Upper lobe of right lung (tissue), 1 donor: ENCODE measurements at regions not wholly inside any gene's neighbourhood (a gene's known extent, or its start where the extent isn't known, plus 50 kb on each side); places are given as distances from the start of the nearest gene placed in this dataset.

ENCODE experiments used
- ATAC-seq: fragments of 200-7000 bp; cut with Tn5 transposase; one replicate; pipeline ENCODE4 v1.9.1; 2020; ENCODE audit warnings: mild to moderate bottlenecking, moderate library complexity
- DNase-seq: peaks from one replicate; pipeline ENCODE4 v3.0.0-alpha.2; 2020
- H3K27ac ChIP-seq: fragments of 200-600 bp; one replicate; pipeline ENCODE4 v1.8.0; 2022
- H3K27me3 ChIP-seq: fragments of 200-600 bp; one replicate; pipeline ENCODE4 v1.8.0; 2022; ENCODE audit warnings: mild to moderate bottlenecking
- H3K36me3 ChIP-seq: fragments of 200-600 bp; one replicate; pipeline ENCODE4 v1.8.0; 2022
- H3K4me1 ChIP-seq: fragments of 200-600 bp; one replicate; pipeline ENCODE4 v1.8.0; 2022
- H3K4me3 ChIP-seq: fragments of 200-600 bp; one replicate; pipeline ENCODE4 v1.8.0; 2022; ENCODE audit warnings: mild to moderate bottlenecking
- H3K9me3 ChIP-seq: fragments of 200-600 bp; one replicate; pipeline ENCODE4 v1.8.0; 2022
- CTCF ChIP-seq: fragments of 200-600 bp; IDR thresholded peaks from one replicate; pipeline ENCODE4 v1.8.0; 2022; ENCODE audit warnings: antibody characterized with exemption
- intact Hi-C: fragments of 100-400 bp; cut with DNase I; formaldehyde crosslinking; loops from one replicate; pipeline ENCODE4 v1.11.0; 2022
- donor health status: DM: no; HTN: yes; CAD: no; lungs with severe emphysema.

- no peak overlapping the region for H3K4me3 ChIP-seq
- H3K9me3 ChIP-seq, result no peaks in the 10 kb centered on the region
- H3K27ac ChIP-seq, result no peak overlapping the region
- DNase-seq (no peak), ATAC-seq (no peak)
- H3K4me1 ChIP-seq, result no peaks in the 10 kb centered on the region
- no peaks in the 10 kb centered on the region for H3K27me3 ChIP-seq
- no peak for TF ChIP-seq CTCF
- H3K36me3 ChIP-seq, result no peaks in the 10 kb centered on the region
- intact Hi-C loops, result no loop called here
Observed at GRCh38 chr14:97850886-97851285, 1053.7 kb downstream of the VRK1 start.

DNA sequence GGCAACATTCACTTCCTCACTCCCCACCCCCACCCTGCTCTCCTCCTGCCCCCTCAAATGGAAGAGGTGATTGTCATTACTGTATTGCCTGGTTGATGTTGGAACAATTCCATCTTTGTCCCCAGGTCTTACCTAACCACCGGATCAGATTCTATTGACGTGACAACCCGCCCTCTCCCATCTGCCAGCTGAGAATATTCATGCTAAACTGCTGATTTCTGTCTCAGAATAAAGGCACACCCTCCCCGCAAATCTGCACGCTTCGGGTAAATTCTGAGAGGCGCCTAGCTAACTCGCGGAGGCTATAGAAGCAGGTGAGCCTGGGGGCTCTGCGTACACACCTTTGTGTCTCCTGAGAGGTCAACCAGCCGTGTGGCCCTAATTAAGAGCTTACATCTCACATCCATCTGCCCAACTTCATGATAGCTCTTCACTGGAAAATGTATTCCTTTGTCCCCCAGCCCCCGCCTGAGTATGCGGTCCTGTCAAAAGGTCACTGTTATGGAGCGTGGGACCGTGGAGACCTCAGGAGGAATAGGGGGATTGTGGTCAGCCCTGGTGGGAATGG, 1054.3 kb downstream of the VRK1 start:
- Histone ChIP-seq H3K27ac (no peak overlapping the region), H3K9me3 (no peaks in the 10 kb centered on the region), H3K27me3 (no peaks in the 10 kb centered on the region), H3K4me3 (no peak overlapping the region), H3K4me1 (no peaks in the 10 kb centered on the region), H3K36me3 (no peaks in the 10 kb centered on the region)
- ATAC-seq, result no peak
- intact Hi-C loops, result no loop called here
- no peak for TF ChIP-seq CTCF
- no peak for DNase-seq

- no peak for ATAC-seq
- no peak overlapping the region for H3K27ac ChIP-seq
- H3K36me3 ChIP-seq, result no peaks in the 10 kb centered on the region
- intact Hi-C loops, result no loop called here
- H3K9me3 ChIP-seq, result no peaks in the 10 kb centered on the region
- H3K27me3 ChIP-seq, result no peaks in the 10 kb centered on the region
- DNase-seq, result no peak
- no peak for TF ChIP-seq CTCF
- no peak overlapping the region for H3K4me3 ChIP-seq
- H3K4me1 ChIP-seq, result no peaks in the 10 kb centered on the region
Observed at GRCh38 chr14:97854918-97855317, 1057.7 kb downstream of the VRK1 start.

DNA sequence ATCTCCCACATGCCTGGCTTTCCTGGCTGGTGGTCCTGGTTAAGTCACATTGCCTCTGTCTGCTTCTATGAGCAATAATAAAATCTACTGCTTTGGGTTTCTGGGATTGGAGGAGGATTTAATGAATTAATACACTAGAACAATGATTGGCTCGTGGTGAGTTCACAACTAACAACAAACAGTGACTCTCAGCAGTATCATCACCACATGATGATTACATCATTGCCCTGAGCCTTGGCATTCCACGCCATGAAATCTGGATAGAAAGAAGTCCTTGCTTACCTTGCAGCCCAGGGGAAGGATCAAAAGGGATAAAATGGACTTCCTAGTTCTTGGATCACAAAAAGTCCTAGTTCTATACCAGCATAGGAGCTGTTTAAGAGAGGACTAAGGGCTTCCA, 1069.0 kb downstream of the VRK1 start:
- no peaks in the 10 kb centered on the region for H3K36me3 ChIP-seq
- H3K27me3 ChIP-seq, result no peaks in the 10 kb centered on the region
- H3K9me3 ChIP-seq, result no peaks in the 10 kb centered on the region
- no peak overlapping the region for H3K4me3 ChIP-seq
- H3K4me1 ChIP-seq, result no peaks in the 10 kb centered on the region
- DNase-seq (no peak), ATAC-seq (no peak)
- H3K27ac ChIP-seq, result no peak overlapping the region
- no peak for TF ChIP-seq CTCF
- intact Hi-C loops, result no loop called here

DNA sequence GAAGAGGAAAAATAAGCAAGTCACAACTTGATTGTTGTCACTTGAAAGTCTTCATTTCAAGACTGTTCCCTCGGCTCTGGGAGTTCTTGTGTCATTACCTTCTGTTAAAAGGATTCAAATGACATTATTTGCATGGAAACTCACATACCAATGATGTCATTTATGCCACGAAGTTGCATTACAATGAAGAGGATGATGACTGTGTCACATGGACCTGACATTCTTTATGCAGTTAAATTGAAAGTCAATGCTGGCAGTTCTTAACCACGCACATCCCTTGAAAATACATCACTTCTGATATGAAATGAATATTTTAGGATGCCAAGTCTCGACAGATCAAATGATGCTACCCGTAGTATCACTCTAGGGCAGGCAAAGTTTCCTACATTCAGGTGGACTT, 1069.5 kb downstream of the VRK1 start:
- no peak overlapping the region for H3K4me3 ChIP-seq
- H3K27ac ChIP-seq, result no peak overlapping the region
- H3K4me1 ChIP-seq, result no peaks in the 10 kb centered on the region
- ATAC-seq (no peak), DNase-seq (no peak)
- intact Hi-C loops, result no loop called here
- H3K9me3 ChIP-seq, result no peaks in the 10 kb centered on the region
- no peaks in the 10 kb centered on the region for H3K27me3 ChIP-seq
- H3K36me3 ChIP-seq, result no peaks in the 10 kb centered on the region
- TF ChIP-seq CTCF, result no peak

DNA sequence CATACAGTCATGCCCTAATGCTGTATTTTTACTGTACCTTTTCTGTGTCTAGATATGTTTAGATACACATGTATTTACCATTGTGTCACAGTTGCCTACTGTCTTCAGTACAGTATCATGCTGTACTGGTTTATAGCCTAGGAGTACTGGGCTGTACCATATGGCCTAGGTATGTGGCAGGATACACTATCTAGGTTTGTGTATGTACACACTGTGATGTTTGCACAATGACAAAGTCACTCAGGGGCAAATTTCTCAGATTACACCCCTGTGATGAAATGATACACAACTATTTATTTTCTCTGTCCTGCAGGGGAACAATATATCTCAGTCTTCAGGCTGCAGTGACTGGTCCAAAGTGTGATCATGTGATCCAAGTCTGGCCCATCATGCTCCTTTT, 1076.1 kb downstream of the VRK1 start:
- ATAC-seq, result no peak
- TF ChIP-seq CTCF, result no peak
- no peaks in the 10 kb centered on the region for H3K27me3 ChIP-seq
- intact Hi-C loops, result no loop called here
- H3K27ac ChIP-seq, result no peak overlapping the region
- no peaks in the 10 kb centered on the region for H3K9me3 ChIP-seq
- no peaks in the 10 kb centered on the region for H3K36me3 ChIP-seq
- DNase-seq, result no peak
- no peaks in the 10 kb centered on the region for H3K4me1 ChIP-seq
- no peak overlapping the region for H3K4me3 ChIP-seq
